ENCODE measurements at regions not wholly inside any gene's neighbourhood (a gene's known extent, or its start where the extent isn't known, plus 50 kb on each side); places are given as distances from the start of the nearest gene placed in this dataset.

- TF ChIP-seq MAX (IDR thresholded peaks at IDR 0.05) = no peak
- TF ChIP-seq TEAD4 (IDR thresholded peaks at IDR 0.05) = no peak
- TF ChIP-seq EP300 (IDR thresholded peaks at IDR 0.05; ENCODE audit: borderline replicate concordance) = no peak
- no peak for TF ChIP-seq CEBPB (IDR thresholded peaks at IDR 0.05)
- TF ChIP-seq YY1 (IDR thresholded peaks at IDR 0.05; ENCODE audit: low read depth) = no peak
- TF ChIP-seq REST (IDR thresholded peaks at IDR 0.05; ENCODE audit: low read depth) = no peak
- no peak for TF ChIP-seq FOXM1 (IDR thresholded peaks at IDR 0.05; ENCODE audit: borderline replicate concordance, low read depth)
- TF ChIP-seq ZBTB7A (IDR thresholded peaks at IDR 0.05; ENCODE audit: low read depth) = no peak
- no peak for TF ChIP-seq NFIC (IDR thresholded peaks at IDR 0.05)
- TF ChIP-seq TAF1 (IDR thresholded peaks at IDR 0.05; ENCODE audit: low read depth) = no peak
- no peak for TF ChIP-seq CREB1 (IDR thresholded peaks at IDR 0.05; ENCODE audit: low read depth)
- TF ChIP-seq RAD21 (IDR thresholded peaks at IDR 0.05; ENCODE audit: low read depth) = no peak
- no peak for TF ChIP-seq EGR1 (IDR thresholded peaks at IDR 0.05)
- no peak for TF ChIP-seq USF1 (IDR thresholded peaks at IDR 0.05)
Observed at GRCh38 chr2:164115806-164116205, 380.0 kb upstream of the FIGN start.

Measured in Ishikawa (cell line).